ENCODE measurements at regions not wholly inside any gene's neighbourhood (a gene's known extent, or its start where the extent isn't known, plus 50 kb on each side); places are given as distances from the start of the nearest gene placed in this dataset.

GRCh38 chr5:173704615-173705511, 88.4 kb upstream of the BOD1 start (continued):
- TF ChIP-seq REST (IDR thresholded peaks at IDR 0.05) (no peak), HNF4A (conservative IDR thresholded peaks at IDR 0.05) (no peak), RAD21 (IDR thresholded peaks at IDR 0.05) (no peak), FOXA1 (IDR thresholded peaks at IDR 0.05) (no peak), FOXA2 (IDR thresholded peaks at IDR 0.05) (no peak)

GRCh38 chr5:173705512-173706044, 89.1 kb upstream of the BOD1 start:
- Histone ChIP-seq H3K27me3 (ENCODE audit: control insufficient read depth in 4 of 4, insufficient read depth in 4 of 4, low read length in 3 of 4) (no peaks in the 10 kb centered on the region), H3K4me1 (ENCODE audit: control insufficient read depth in 4 of 4, insufficient read depth in 4 of 4, low read length in 3 of 4) (no peaks in the 10 kb centered on the region), H3K27ac (ENCODE audit: low read depth in 1 of 2, low read length in 2 of 2) (no peak overlapping the region), H3K9ac (ENCODE audit: low read depth in 1 of 2, low read length in 2 of 2) (no peak overlapping the region), H3K36me3 (ENCODE audit: control insufficient read depth in 4 of 4, insufficient read depth in 3 of 4, low read depth in 1 of 4, low read length in 3 of 4) (no peaks in the 10 kb centered on the region), H3K9me3 (ENCODE audit: control insufficient read depth in 4 of 4, low read length in 3 of 4) (no peaks in the 10 kb centered on the region), H3K4me3 (ENCODE audit: low read depth in 1 of 3, low read length in 3 of 3) (no peak overlapping the region)
- TF ChIP-seq CTCF (IDR thresholded peaks at IDR 0.05; ENCODE audit: low read depth, low read length, missing input control) (no peak), HNF4A (conservative IDR thresholded peaks at IDR 0.05) (no peak), RAD21 (IDR thresholded peaks at IDR 0.05) (no peak), TAF1 (conservative IDR thresholded peaks at IDR 0.05) (no peak), RXRA (IDR thresholded peaks at IDR 0.05) (no peak), JUND (IDR thresholded peaks at IDR 0.05) (no peak), REST (IDR thresholded peaks at IDR 0.05) (no peak), ATF3 (IDR thresholded peaks at IDR 0.05) (no peak), SP1 (IDR thresholded peaks at IDR 0.05) (no peak), ZBTB33 (IDR thresholded peaks at IDR 0.05) (no peak), NR2F2 (IDR thresholded peaks at IDR 0.05) (no peak), FOXA2 (IDR thresholded peaks at IDR 0.05) (no peak), YY1 (IDR thresholded peaks at IDR 0.05) (no peak), EGR1 (IDR thresholded peaks at IDR 0.05; ENCODE audit: low read depth in 2 of 2) (no peak), MAX (IDR thresholded peaks at IDR 0.05) (no peak), FOXA1 (IDR thresholded peaks at IDR 0.05) (no peak), HNF4G (IDR thresholded peaks at IDR 0.05) (no peak), GABPA (IDR thresholded peaks at IDR 0.05 in 1 of 2, conservative IDR thresholded peaks at IDR 0.05 in 1 of 2) (no peak)
- DNase-seq (ENCODE audit: low spot score), result no peak
- 95% methylated on average over 13 of the region's 13 CpGs for WGBS

Measured in liver (tissue), 8 donors.